Astrocyte (in vitro differentiated cells and primary cell): ENCODE measurements at regions not wholly inside any gene's neighbourhood (a gene's known extent, or its start where the extent isn't known, plus 50 kb on each side); places are given as distances from the start of the nearest gene placed in this dataset.

Source experiments
- DNase-seq: peaks from one replicate; pipeline ENCODE4 v3.0.0-alpha.2; 2010; ENCODE audit warnings: low read depth
- FAIRE-seq: peaks from 2 replicates; lab custom pipeline; 2011; peaks lifted over from hg19 to GRCh38; lab: Jason Lieb, UNC
- H2AFZ ChIP-seq: 2 replicates; pipeline ENCODE4 v1.6.0; 2012; ENCODE audit warnings: low read depth, low read length, inconsistent platforms
- H3K27ac ChIP-seq: 2 replicates; pipeline ENCODE4 v1.5.1; 2011; ENCODE audit warnings: low read depth, low read length, inconsistent platforms
- H3K27me3 ChIP-seq: 2 replicates; pipeline ENCODE4 v1.6.0; 2011; ENCODE audit warnings: low read length, inconsistent platforms; ENCODE audit not compliant: insufficient read depth
- H3K36me3 ChIP-seq: 2 replicates; pipeline ENCODE4 v1.5.1; 2011; ENCODE audit warnings: low read length, inconsistent platforms; ENCODE audit not compliant: insufficient read depth
- H3K4me1 ChIP-seq: 2 replicates; pipeline ENCODE4 v1.5.1; 2011; ENCODE audit warnings: low read length, inconsistent platforms; ENCODE audit not compliant: insufficient read depth
- H3K4me2 ChIP-seq: 2 replicates; pipeline ENCODE4 v1.6.0; 2012; ENCODE audit warnings: low read length, inconsistent platforms
- H3K4me3 ChIP-seq: 2 replicates; pipeline ENCODE4 v1.5.1; 2011; ENCODE audit warnings: low read depth, mild to moderate bottlenecking, low read length, inconsistent platforms; ENCODE audit not compliant: insufficient read depth
- H3K79me2 ChIP-seq: 2 replicates; pipeline ENCODE4 v1.6.0; 2012; ENCODE audit warnings: mild to moderate bottlenecking, low read length, inconsistent platforms; ENCODE audit not compliant: insufficient read depth
- H3K9ac ChIP-seq: 2 replicates; pipeline ENCODE4 v1.6.0; 2012; ENCODE audit warnings: mild to moderate bottlenecking, low read length, inconsistent platforms
- H3K9me3 ChIP-seq: 2 replicates; pipeline ENCODE4 v1.5.1; 2012; ENCODE audit warnings: low read depth, mild to moderate bottlenecking, low read length, inconsistent platforms; ENCODE audit not compliant: insufficient read depth
- H4K20me1 ChIP-seq: 2 replicates; pipeline ENCODE4 v1.6.0; 2012; ENCODE audit warnings: low read length, inconsistent platforms; ENCODE audit not compliant: insufficient read depth
- H3K27ac Mint-ChIP-seq: one replicate; pipeline ENCODE4 v1.8.0; 2021; ENCODE audit warnings: mild to moderate bottlenecking, mixed read lengths; ENCODE audit not compliant: unreplicated experiment
- H3K27me3 Mint-ChIP-seq: one replicate; pipeline ENCODE4 v1.8.0; 2021; ENCODE audit warnings: low read depth, mixed read lengths; ENCODE audit not compliant: unreplicated experiment
- H3K36me3 Mint-ChIP-seq: one replicate; pipeline ENCODE4 v1.8.0; 2021; ENCODE audit warnings: low read depth, mixed read lengths; ENCODE audit not compliant: unreplicated experiment
- H3K4me1 Mint-ChIP-seq: one replicate; pipeline ENCODE4 v1.8.0; 2021; ENCODE audit warnings: low read depth, mixed read lengths; ENCODE audit not compliant: unreplicated experiment
- H3K4me3 Mint-ChIP-seq: one replicate; pipeline ENCODE4 v1.8.0; 2021; ENCODE audit warnings: mild to moderate bottlenecking, moderate library complexity, mixed read lengths; ENCODE audit not compliant: unreplicated experiment
- H3K9me3 Mint-ChIP-seq: one replicate; pipeline ENCODE4 v1.8.0; 2021; ENCODE audit warnings: mild to moderate bottlenecking, mixed read lengths; ENCODE audit not compliant: unreplicated experiment
- EZH2 ChIP-seq: IDR thresholded peaks from 2 replicates; pipeline ENCODE4 v1.6.1; 2012; ENCODE audit warnings: mild to moderate bottlenecking, low read length, inconsistent platforms; ENCODE audit not compliant: insufficient read depth
- TF ChIP-seq, protein P1 (sequence below): IDR thresholded peaks from 2 replicates; pipeline ENCODE4 v1.5.1; 2011; ENCODE audit warnings: low read depth, mild to moderate bottlenecking, inconsistent platforms, low read length, moderate library complexity; ENCODE audit not compliant: insufficient read depth

DNA sequence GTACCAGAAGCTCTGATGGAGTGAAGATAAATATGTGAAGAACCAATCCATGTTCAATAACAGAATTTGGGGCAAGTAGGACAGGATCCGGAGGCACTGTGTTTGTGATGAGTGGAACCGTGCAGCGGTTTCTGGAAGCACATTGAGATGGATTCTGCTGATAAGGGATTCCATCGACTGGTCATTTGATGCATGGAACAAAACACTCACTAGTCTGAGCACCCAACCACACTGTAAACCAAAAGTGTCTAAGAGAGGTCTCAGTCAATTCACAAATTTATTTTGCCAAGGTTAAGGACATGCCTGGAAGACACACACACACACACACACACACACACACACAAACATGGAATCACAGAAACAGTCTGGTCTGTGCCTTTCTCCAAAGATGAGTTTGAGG is 459.5 kb downstream of the FBXO15 start:
- peaks cover 2% of the 10 kb centered on the region for H3K36me3 Mint-ChIP-seq
- Histone ChIP-seq H3K27me3 (no peaks in the 10 kb centered on the region), H4K20me1 (no peaks in the 10 kb centered on the region), H3K9ac (peak overlapping the region; percentile 69), H3K79me2 (no peaks in the 10 kb centered on the region), H2AFZ (peak overlapping the region; percentile 4), H3K9me3 (no peaks in the 10 kb centered on the region), H3K4me1 (peaks cover 39% of the 10 kb centered on the region), H3K36me3 (no peaks in the 10 kb centered on the region), H3K4me3 (peak overlapping the region; percentile 9), H3K27ac (peak overlapping the region; percentile 81), H3K4me2 (peak overlapping the region; percentile 67)
- FAIRE-seq = no peak
- no peaks in the 10 kb centered on the region for H3K27me3 Mint-ChIP-seq
- TF ChIP-seq EZH2 = no peak
- TF ChIP-seq, protein P1, sequence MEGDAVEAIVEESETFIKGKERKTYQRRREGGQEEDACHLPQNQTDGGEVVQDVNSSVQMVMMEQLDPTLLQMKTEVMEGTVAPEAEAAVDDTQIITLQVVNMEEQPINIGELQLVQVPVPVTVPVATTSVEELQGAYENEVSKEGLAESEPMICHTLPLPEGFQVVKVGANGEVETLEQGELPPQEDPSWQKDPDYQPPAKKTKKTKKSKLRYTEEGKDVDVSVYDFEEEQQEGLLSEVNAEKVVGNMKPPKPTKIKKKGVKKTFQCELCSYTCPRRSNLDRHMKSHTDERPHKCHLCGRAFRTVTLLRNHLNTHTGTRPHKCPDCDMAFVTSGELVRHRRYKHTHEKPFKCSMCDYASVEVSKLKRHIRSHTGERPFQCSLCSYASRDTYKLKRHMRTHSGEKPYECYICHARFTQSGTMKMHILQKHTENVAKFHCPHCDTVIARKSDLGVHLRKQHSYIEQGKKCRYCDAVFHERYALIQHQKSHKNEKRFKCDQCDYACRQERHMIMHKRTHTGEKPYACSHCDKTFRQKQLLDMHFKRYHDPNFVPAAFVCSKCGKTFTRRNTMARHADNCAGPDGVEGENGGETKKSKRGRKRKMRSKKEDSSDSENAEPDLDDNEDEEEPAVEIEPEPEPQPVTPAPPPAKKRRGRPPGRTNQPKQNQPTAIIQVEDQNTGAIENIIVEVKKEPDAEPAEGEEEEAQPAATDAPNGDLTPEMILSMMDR = no peak
- H3K4me3 Mint-ChIP-seq = no peak overlapping the region
- H3K4me1 Mint-ChIP-seq = peaks cover 52% of the 10 kb centered on the region
- H3K9me3 Mint-ChIP-seq = peaks cover 2% of the 10 kb centered on the region
- peak overlapping the region; percentile 35 for H3K27ac Mint-ChIP-seq
- DNase-seq = peak; percentile 54

GRCh38 chr18:73684647-73685046 is 463.0 kb downstream of the FBXO15 start:
- DNase-seq = peak; percentile 51
- H3K9me3 ChIP-seq = no peaks in the 10 kb centered on the region
- Mint-ChIP-seq H3K9me3 (no peaks in the 10 kb centered on the region), H3K27me3 (no peaks in the 10 kb centered on the region), H3K27ac (peak overlapping the region; percentile 21), H3K4me3 (no peak overlapping the region), H3K4me1 (peaks cover 38% of the 10 kb centered on the region), H3K36me3 (no peaks in the 10 kb centered on the region)
- no peaks in the 10 kb centered on the region for H4K20me1 ChIP-seq
- TF ChIP-seq EZH2 = no peak
- TF ChIP-seq, protein P1 = no peak
- no peaks in the 10 kb centered on the region for H3K79me2 ChIP-seq
- H3K27ac ChIP-seq = no peak overlapping the region
- no peak overlapping the region for H3K4me3 ChIP-seq
- H3K4me1 ChIP-seq = peaks cover 26% of the 10 kb centered on the region
- no peaks in the 10 kb centered on the region for H3K36me3 ChIP-seq
- H3K27me3 ChIP-seq = no peaks in the 10 kb centered on the region
- H2AFZ ChIP-seq = no peak overlapping the region
- H3K4me2 ChIP-seq = peak overlapping the region; percentile 43
- no peak overlapping the region for H3K9ac ChIP-seq
- no peak for FAIRE-seq

GRCh38 chr18:73683409-73684238 is 464.0 kb downstream of the FBXO15 start:
- no peaks in the 10 kb centered on the region for H3K9me3 ChIP-seq
- Mint-ChIP-seq H3K36me3 (no peaks in the 10 kb centered on the region), H3K9me3 (no peaks in the 10 kb centered on the region), H3K27ac (peak overlapping the region; percentile 91), H3K27me3 (no peaks in the 10 kb centered on the region), H3K4me1 (peaks cover 29% of the 10 kb centered on the region), H3K4me3 (no peak overlapping the region)
- peak; percentile 37 for FAIRE-seq
- H3K36me3 ChIP-seq = no peaks in the 10 kb centered on the region
- no peak overlapping the region for H3K9ac ChIP-seq
- H4K20me1 ChIP-seq = no peaks in the 10 kb centered on the region
- no peaks in the 10 kb centered on the region for H3K79me2 ChIP-seq
- H3K27ac ChIP-seq = no peak overlapping the region
- H3K4me2 ChIP-seq = no peak overlapping the region
- H3K27me3 ChIP-seq = no peaks in the 10 kb centered on the region
- H3K4me3 ChIP-seq = no peak overlapping the region
- peak; percentile 30 for DNase-seq
- peaks cover 16% of the 10 kb centered on the region for H3K4me1 ChIP-seq
- no peak overlapping the region for H2AFZ ChIP-seq
- TF ChIP-seq, protein P1 = no peak
- no peak for TF ChIP-seq EZH2
